Stimulated activated CD4-positive, alpha-beta T cell treated with anti-CD3 and anti-CD28 coated beads, TNF-alpha, amount 100 ng/mL, for 1 hour (primary cell): ENCODE measurements at regions not wholly inside any gene's neighbourhood (a gene's known extent, or its start where the extent isn't known, plus 50 kb on each side); places are given as distances from the start of the nearest gene placed in this dataset.

ENCODE experiments used
- DNase-seq, 3 donors: peaks; one replicate each; pipeline ENCODE4 v3.0.0-alpha.2; 2020; ENCODE audit warnings: low read depth in 3 of 3, low spot score in 1 of 3

DNA sequence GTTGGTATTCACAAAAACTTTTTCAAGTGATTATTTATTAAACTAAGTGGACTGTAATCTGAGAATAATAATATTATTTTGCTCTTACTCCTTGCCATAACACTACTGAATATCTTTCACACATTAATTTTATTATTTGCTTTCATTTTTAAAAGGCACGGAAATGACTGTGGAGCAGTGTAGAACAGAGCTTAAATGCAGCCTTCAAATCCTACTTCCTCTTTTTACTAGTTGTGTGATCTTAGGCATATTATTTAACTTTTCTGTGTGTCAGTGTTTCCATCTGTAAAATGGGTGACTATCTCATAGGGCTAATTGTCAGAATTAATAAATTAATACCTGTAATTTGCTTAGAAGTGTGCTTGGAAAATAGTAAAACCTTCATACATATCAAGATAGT is 55.5 kb upstream of the SLC8A1 start:
- DNase-seq: no peak

DNA sequence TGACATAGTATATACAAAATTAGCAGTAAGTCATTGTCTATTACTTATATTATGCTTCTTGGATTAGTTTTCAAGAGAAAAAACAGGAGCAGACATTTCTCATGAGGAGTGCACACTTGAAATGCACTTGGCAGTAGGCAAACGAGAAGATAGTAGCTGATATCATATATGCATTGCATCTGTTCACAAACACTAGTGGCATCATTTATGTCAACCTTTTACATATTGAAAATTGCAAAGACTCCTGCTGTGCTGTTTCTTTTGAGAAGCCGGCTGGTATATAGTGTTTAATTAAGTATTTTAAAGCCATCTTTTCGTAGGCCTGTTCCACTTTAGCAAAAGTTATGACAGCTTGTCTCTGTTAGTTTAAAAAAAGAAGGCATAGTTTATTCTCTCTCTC is 58.4 kb upstream of the SLC8A1 start:
- no peak for DNase-seq

DNA sequence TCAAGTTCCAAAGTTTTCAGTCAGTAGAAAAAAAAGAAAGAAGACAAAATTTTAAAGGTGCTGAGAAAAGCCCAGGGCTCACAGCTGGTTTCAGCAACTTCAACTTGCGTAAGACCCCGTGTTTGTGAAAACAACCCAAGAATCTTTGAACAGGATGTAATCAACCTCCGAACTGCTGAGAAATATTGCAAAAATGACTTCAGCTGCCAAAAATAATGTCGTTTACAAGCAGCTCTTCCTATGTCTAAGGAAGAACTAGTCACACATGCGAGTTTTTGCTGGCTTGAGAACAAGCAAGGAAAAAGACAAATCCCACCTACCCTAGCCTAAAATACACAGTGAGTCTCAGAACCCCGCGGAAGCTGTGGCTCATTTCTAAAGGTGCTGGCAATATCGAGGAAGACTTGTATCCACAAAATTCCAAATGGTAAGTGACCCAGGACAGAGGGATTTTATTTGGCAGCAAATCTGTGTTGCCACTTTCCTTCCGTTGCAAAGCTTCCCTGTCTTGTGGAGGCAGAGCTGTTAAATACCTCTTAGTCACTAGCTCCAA is 59.8 kb upstream of the SLC8A1 start:
- DNase-seq: no peak

DNA sequence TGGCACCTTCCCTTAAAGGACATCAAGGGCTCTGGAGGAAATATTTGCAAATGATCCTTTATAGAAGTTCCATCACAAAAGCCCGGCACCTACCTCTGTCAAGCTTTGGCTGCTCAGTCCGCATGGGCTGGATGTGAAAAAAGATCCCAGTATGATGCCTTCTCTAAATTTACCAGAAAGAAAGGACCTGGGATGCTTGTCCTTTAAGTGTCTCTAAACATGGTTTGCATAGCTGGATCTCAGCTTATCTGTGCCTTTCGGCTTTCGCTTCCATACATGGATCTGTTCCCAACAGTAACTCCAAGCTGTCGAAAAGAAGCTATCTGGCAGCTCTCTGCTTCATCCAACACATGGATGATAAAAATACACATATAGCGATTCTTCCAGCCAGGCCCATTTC is 60.4 kb upstream of the SLC8A1 start:
- DNase-seq: no peak

DNA sequence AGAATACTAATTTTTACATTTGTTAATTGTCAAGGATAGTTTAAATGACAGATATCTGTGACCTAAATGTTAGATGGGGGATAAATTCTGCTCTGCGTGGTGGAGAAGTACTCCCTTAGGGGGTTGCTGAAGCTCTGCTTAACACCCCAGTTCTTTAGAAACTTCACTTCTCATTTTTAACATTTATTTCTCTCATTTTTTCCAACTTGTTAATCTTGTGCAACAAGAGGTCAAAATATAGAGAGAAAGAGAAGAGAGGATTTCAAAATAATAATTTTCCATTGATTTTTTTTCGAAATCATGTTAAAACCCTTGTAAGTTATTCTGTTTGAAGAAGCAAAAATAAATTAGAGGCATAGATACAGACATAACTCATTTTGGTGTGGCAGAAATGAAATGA is 61.3 kb upstream of the SLC8A1 start:
- DNase-seq: no peak

DNA sequence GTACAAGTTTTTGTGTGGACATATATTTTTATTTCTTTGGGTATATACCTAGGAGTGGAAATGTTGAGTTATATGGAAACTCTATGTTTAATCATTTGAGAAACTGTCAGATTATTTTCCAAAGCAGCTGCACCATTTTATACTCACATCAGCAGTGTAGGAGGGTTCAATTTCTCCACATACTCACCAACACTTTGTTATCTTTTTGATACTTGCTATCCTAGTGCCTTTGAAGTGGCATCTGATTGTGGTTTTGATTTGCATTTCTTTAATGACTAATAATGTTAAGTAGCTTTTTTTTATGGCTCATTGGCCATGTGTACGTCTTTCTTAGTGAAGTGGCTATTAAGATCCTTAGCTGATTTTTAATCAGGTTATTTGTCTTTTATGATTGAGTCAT is 64.7 kb upstream of the SLC8A1 start:
- no peak for DNase-seq

DNA sequence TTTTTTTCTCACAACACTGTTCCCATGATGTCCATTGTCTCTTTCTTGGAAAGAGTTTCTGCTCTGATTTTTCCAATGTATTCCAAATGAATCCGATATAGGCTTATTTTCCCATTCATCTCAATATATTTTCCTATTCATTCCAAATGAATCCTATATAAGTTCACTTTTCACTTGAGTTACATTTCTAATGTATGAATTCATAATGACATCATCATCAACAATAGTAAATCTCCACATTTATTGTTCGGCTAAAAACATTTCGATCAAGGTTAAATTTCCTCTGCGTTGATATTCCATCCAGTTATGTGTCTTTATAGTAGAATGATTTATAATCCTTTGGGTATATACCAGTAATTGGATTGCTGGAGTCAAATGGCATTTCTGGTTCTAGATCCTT is 76.7 kb upstream of the SLC8A1 start:
- no peak for DNase-seq

DNA sequence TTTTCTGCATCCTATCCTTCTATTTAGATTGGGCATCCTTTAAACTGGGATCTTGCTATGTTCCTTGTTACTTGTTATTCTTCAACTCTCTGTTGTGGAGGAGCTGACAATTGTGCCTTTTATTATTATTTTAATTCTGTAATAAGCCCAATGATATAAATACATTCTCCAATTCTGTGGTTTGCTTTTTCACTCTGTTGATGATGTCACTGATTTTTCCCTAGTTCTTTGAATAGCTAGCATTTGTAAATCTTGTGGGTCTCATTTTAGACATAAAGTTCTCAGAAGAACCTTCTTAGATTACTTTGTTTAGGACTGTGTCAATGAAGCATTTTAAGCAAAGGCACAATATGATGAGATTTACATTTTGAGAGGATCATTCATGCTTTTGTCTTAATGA is 79.5 kb upstream of the SLC8A1 start:
- no peak for DNase-seq

DNA sequence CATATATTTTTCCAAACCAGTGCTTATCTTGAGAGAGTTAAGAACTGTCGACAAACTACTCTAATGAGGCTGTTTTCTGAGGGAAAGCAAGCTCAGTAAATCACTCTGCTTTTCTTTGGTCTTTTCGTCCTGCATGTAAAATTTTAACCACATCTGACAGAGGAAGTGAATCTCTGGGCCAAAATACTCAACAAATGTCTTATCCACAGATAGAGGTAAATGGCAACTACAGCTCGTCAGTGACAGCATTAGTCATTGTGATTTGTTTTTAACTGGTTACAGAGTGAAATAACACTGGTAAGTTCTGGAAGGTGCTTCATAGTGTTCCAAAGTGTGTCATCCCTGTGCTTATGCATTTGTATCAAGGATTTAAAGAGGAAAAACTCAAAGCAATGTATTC is 82.6 kb upstream of the SLC8A1 start:
- DNase-seq: no peak

DNA sequence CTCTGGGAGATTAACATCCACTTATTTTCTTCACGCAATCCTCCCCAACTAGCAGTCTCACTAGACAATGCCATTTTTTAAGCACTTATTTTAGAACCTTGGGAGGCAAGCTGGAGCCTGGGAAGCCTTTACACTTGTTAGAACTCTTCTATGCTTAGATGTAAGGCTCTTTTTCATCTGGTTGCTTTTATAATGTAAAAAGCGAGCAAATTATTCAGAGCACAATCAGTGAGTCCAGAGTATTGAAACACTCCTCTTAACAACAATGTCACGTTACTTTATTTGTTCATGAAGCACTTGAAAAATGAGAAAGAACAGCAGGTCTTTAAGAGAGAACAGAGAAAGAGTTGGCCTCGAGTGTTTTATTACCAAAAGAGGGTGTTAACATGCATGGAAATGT is 84.1 kb upstream of the SLC8A1 start:
- no peak for DNase-seq

DNA sequence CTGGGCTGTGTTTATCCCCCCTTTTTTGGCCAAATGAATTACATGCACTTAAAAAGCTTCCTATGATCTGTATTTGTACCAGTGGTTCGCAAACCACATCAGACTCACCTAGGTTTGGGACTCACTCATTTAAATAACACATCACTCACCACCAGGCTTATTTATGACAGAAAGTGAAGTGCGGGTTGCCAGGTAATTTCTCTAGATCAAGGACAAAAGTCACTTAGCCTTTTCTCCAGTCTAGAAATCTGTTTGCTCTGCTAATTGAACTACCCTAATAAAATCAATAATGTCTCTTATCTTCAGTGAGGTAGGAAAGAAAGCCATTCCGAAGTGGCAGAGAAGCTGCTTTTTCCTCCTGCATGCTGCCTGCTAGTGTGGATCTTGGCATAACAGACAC is 88.1 kb upstream of the SLC8A1 start:
- DNase-seq: no peak

DNA sequence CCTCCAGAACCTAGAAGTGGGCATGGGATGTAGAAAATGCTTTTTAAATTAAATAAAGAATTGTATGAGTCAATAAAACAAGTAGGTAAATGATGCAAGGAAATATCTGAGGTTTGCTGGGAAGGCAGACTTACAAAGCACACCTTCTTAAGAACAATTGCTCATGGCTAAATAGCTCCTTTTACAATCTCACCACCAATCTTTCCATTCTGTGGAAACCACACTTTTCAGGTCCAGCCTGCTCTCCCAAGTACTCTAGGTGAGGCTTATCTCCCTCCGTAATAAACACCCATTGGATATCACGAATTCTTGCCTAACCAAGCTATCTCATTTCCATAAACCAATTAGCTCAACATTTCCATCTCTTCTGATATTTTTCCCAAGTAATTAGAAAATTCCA is 91.5 kb upstream of the SLC8A1 start:
- DNase-seq: no peak

DNA sequence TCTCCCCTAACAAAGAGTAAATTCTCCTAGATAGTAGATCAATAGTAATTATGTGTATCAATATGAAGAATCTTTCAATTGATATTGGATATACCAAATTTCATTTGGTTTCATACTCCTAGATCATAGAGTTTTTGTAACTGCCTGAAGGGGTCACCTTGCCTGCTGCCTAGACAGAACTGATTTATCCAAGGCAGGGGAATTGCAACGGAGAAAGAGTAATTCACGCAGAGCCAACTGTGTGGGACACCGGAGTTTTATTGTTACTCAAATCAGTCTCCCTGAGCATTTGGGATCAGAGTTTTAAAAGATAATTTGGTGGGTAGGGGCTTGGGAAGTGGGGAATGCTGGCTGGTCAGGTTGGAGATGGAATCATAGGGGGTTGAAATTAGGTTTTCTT is 92.2 kb upstream of the SLC8A1 start:
- DNase-seq: no peak

DNA sequence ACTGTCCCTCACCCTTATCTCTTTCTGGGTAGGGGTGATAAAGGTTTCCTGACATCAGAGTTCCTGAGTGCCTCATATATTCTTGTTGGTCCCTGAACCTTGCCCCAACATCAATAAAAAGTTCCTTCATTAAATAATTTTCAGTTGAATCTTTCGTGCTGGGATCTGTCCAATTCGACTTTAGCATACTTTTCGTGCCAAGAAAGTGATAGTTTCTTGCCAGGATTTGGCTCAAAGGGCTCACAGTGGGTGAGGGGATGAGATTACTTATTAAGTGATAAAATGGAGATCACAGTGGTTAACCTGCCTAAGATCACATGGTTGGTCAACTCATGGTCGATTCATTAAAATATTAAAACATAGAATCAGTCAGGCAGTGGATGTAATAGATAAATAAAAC is 93.8 kb upstream of the SLC8A1 start:
- no peak for DNase-seq

DNA sequence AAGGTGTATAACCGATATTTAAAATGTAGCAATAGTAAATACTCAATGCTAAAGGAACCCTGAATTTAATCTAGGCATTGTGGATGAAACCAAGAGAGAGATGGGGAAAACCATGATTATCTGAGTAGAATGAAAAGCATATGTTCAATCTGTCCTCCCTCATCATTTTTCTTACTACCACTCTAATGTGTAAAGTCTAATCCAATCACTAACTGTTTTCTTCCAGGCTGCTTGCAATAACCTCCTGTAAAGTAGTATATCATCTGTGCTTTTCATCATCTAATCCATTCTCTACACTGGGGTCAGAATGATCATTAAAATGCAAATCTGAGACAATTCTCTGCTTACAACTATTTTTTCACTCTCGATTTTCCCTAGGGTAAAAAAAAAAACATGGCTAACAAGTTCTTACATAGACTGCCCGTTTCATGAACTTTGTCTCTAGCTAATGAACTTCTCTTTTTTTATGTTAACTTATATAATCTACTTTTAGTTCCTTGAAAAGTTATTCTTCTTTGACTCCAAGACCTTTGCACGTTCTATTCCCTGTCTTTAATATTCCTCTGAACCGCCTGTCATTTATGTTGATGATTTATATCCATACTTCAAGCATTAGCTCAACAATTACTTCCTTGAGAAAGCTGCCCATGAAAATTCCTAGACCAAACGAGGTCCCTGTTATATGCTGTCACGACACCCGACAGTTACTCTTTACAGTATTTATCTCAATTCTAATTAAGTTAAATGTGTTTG is 94.7 kb upstream of the SLC8A1 start:
- DNase-seq: no peak

DNA sequence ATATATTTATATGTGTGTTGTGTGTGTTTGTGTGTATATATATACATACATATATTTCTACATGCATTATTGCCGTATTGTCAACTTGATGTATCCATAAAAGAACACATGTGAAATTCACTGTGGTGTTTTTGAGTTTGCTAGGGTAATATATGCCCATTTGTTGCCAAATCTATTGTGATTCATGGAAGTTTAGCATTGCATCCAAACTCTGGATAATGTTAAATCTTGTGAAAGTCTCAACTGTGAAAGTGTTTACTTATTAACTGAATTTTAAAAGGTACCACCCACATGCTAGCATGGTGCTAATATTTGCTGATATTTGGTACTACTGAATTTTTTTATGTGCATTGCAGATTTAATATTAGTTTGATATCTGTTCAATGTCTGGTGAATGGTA is 96.6 kb upstream of the SLC8A1 start:
- no peak for DNase-seq

DNA sequence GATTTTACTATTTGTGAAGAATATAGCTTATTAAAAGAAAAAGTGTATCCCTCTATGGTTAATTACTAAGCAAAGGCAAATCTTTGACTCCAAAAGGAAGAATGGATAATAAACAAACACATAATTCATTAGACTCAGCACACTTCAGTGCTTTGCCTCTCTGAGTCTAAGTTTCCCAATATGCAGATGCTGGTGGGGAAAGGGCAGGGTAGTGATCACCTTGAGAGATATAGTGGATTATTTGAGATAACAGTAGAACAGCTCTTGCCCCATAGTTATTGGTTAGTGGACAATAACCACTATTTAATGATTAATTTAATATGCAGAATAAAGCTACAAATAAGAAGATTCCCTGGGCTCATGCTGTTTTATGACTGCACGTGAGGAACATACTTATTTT is 98.2 kb upstream of the SLC8A1 start:
- DNase-seq: no peak

DNA sequence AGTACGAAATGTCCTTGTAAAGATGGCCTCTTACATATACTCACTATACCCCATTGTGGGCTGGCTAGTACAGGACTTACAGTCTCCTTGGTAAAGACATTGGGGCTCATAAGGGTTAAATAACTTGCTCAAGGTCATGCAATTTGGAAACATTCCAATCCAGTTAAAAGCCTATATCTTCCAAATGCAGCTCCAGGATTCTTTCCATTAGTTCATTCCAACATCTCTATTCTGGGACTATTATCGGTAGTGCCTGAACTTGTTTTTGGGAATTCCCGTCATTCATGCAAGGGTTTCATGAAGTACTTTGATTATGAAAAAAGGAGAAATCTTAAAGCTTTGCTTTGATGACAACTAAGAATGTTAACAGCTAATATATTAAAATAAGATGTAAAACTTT is 99.2 kb upstream of the SLC8A1 start:
- DNase-seq: no peak

DNA sequence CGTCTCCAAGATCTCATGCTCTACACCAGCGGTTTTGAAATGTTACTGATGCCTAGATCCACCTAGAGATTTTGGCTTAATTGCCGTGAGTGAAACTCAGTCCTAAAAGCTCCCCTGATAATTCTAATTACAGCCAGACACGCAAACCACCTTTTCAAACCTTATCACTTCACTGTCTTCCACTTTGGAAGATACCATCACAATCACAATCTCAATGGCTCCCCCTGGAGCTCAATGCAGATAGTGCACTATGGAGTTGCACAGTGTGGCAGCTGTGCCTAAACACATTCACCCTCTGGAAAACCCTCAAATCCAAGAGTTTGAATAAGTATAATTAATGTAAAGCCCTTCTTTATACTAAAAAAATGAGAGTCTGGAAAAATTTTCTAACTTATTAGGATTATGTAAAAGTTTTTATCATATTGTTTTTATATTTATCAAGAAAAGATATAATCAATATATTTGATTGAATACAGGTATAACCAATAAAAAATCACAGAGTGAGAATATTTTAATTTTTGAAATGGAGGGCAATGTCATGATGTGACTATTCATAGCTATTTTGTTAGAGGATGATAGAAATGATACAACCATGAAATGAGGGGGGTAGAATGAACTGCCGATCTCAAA is 102.9 kb upstream of the SLC8A1 start:
- no peak for DNase-seq

DNA sequence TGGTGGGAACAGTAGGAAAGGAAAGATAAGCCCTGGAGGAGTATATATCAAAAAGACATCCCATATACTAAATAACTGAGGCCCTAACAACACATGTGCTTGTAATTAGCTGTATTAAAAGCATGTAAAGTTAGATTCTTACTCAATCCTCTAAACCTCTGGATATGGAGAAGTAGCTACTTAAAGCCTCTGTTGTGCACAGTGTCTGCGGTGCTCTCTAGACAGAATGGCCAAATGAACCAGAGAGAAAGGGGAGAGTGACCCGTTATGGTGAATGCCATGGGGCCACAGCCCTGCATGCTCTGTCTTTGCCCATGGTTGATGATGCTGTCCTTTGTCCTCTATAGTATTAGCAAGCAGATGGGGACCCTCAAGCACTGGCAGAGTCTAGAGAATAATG is 104.4 kb upstream of the SLC8A1 start:
- DNase-seq: no peak

DNA sequence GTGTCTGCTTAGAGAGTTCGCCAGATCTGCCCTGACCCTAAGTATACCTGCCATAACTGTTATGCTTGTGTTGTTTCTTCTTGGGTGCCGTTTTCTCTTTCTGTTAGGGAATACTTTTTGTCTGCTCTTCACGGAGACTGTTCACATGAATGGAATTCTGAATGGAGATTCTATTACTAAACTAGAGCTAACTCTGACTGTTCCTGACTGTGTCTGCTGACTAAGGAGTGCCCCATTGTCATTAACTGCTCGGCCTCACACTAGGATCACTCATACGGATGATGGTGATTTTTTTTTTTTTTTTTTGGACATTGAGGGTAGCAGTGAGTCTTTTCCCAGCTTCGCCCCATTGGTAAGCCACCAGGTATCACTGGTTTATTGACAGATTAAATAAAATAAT is 104.8 kb upstream of the SLC8A1 start:
- DNase-seq: no peak

DNA sequence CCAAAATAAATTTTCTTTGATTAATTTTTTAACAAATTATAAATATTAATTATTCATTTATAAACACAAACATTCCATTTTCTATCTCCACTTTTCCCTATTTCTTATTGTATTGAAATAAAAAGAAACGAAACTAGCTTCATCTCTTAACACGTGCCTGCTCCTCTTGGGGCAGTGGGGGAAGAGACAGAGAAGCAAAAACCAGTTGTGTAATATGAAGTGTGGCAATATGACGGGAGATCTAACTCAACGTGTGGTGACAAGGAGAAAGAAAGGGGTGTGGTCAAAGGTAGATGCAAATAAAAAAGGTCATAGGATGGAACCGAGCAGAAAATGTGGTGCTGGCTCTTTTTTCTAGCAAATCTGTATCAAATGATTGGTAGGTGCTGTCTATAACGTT is 106.9 kb upstream of the SLC8A1 start:
- no peak for DNase-seq

DNA sequence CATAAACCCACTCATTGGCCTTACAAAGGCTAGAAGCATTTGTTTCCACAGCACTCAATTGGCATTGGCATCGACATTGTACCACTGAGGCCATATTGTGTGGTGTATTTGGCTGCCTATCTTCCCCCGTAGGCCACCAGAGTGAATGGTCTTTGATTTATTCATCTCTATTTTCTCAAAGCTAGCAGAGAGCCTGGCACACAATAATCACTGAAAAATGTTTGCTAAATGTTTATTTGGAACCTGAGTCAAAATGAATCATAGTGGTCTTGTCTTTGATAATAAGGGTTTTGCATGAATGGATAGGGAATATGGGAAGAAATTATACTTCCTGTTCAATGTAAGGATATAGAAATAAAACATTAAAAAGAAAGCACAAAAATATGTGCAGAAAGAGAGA is 107.3 kb upstream of the SLC8A1 start:
- DNase-seq: no peak
